ENCODE measurements at regions not wholly inside any gene's neighbourhood (a gene's known extent, or its start where the extent isn't known, plus 50 kb on each side); places are given as distances from the start of the nearest gene placed in this dataset.

- POLR2A ChIA-PET = no interaction called here
- H3K4me1 ChIP-seq (ENCODE audit: insufficient read depth, low read length) = no peaks in the 10 kb centered on the region
- no peaks in the 10 kb centered on the region for H3K27me3 ChIP-seq (ENCODE audit: control insufficient read depth in 1 of 2, insufficient read depth in 2 of 2, low read length in 2 of 2)
- DNase-seq (no peak), ATAC-seq (ENCODE audit: poor library complexity) (no peak)
- H3K4me3 ChIP-seq (ENCODE audit: low read length) = no peak overlapping the region
- peaks cover 5 to 6% of the 10 kb centered on the region in 2 experiments for H3K9me3 ChIP-seq (ENCODE audit: control insufficient read depth in 1 of 2, insufficient read depth in 1 of 2, low read length in 2 of 2)
- Mint-ChIP-seq H3K9me3 (peaks cover 20% of the 10 kb centered on the region), H3K4me1 (ENCODE audit: low read depth) (no peaks in the 10 kb centered on the region), H3K4me3 (no peak overlapping the region), H3K27me3 (no peaks in the 10 kb centered on the region), H3K36me3 (ENCODE audit: low read depth) (no peaks in the 10 kb centered on the region), H3K27ac (no peak overlapping the region)
- TF ChIP-seq CTCF (IDR thresholded peaks at IDR 0.05) = no peak
- CTCF ChIA-PET = no interaction called here
- intact Hi-C loops (cut with DNase I, micrococcal nuclease) = no loop called here
- H3K27ac ChIP-seq (ENCODE audit: low read depth in 1 of 2, low read length in 2 of 2) = no peak overlapping the region
- no peaks in the 10 kb centered on the region for H3K36me3 ChIP-seq (ENCODE audit: insufficient read depth, low read length)
These were observed 915.0 kb downstream of the CDH11 start for GRCh38 chr16:64206862-64207261.

- H3K4me3 ChIP-seq (ENCODE audit: low read length) = no peak overlapping the region
- Mint-ChIP-seq H3K4me1 (ENCODE audit: low read depth) (no peaks in the 10 kb centered on the region), H3K27ac (no peak overlapping the region), H3K4me3 (no peak overlapping the region), H3K9me3 (peaks cover 19% of the 10 kb centered on the region), H3K36me3 (ENCODE audit: low read depth) (no peaks in the 10 kb centered on the region), H3K27me3 (no peaks in the 10 kb centered on the region)
- ChIA-PET CTCF (no interaction called here), POLR2A (no interaction called here)
- no peak for TF ChIP-seq CTCF (IDR thresholded peaks at IDR 0.05)
- no peaks in the 10 kb centered on the region for H3K4me1 ChIP-seq (ENCODE audit: insufficient read depth, low read length)
- DNase-seq (no peak), ATAC-seq (ENCODE audit: poor library complexity) (no peak)
- intact Hi-C loops (cut with DNase I, micrococcal nuclease) = no loop called here
- no peaks in the 10 kb centered on the region for H3K36me3 ChIP-seq (ENCODE audit: insufficient read depth, low read length)
- H3K27ac ChIP-seq (ENCODE audit: low read depth in 1 of 2, low read length in 2 of 2) = no peak overlapping the region
- H3K9me3 ChIP-seq (ENCODE audit: control insufficient read depth in 1 of 2, insufficient read depth in 1 of 2, low read length in 2 of 2) = peaks cover 0 to 8% of the 10 kb centered on the region in 2 experiments
- H3K27me3 ChIP-seq (ENCODE audit: control insufficient read depth in 1 of 2, insufficient read depth in 2 of 2, low read length in 2 of 2) = no peaks in the 10 kb centered on the region
These were observed 918.7 kb downstream of the CDH11 start for GRCh38 chr16:64203126-64203525.

GRCh38 chr16:64202571-64202970, 919.3 kb downstream of the CDH11 start:
- H3K4me3 Mint-ChIP-seq = no peak overlapping the region
- H3K4me3 ChIP-seq (ENCODE audit: low read length) = no peak overlapping the region
- DNase-seq (no peak), ATAC-seq (ENCODE audit: poor library complexity) (no peak)
- POLR2A ChIA-PET = no interaction called here
- no peak overlapping the region for H3K27ac ChIP-seq (ENCODE audit: low read depth in 1 of 2, low read length in 2 of 2)
- no peak overlapping the region for H3K27ac Mint-ChIP-seq
- H3K36me3 Mint-ChIP-seq (ENCODE audit: low read depth) = no peaks in the 10 kb centered on the region
- no peaks in the 10 kb centered on the region for H3K4me1 Mint-ChIP-seq (ENCODE audit: low read depth)
- H3K36me3 ChIP-seq (ENCODE audit: insufficient read depth, low read length) = no peaks in the 10 kb centered on the region
- H3K9me3 ChIP-seq (ENCODE audit: control insufficient read depth in 1 of 2, insufficient read depth in 1 of 2, low read length in 2 of 2) = peaks cover 0 to 8% of the 10 kb centered on the region in 2 experiments
- H3K9me3 Mint-ChIP-seq = peaks cover 19% of the 10 kb centered on the region
- CTCF ChIA-PET = no interaction called here
- TF ChIP-seq CTCF (IDR thresholded peaks at IDR 0.05) = no peak
- no peaks in the 10 kb centered on the region for H3K27me3 ChIP-seq (ENCODE audit: control insufficient read depth in 1 of 2, insufficient read depth in 2 of 2, low read length in 2 of 2)
- no peaks in the 10 kb centered on the region for H3K27me3 Mint-ChIP-seq
- no peaks in the 10 kb centered on the region for H3K4me1 ChIP-seq (ENCODE audit: insufficient read depth, low read length)
- intact Hi-C loops (cut with DNase I, micrococcal nuclease) = no loop called here

Data from CD4-positive, alpha-beta T cell (primary cell).